ENCODE measurements at regions not wholly inside any gene's neighbourhood (a gene's known extent, or its start where the extent isn't known, plus 50 kb on each side); places are given as distances from the start of the nearest gene placed in this dataset.

GRCh38 chr15:27702581-27702980 is 396.5 kb downstream of the OCA2 start:
- no peak for DNase-seq (ENCODE audit: low read depth in 3 of 3, low spot score in 2 of 3)

GRCh38 chr15:27701956-27702355 is 397.2 kb downstream of the OCA2 start:
- DNase-seq (ENCODE audit: low read depth in 3 of 3, low spot score in 2 of 3) = no peak

- no peak for DNase-seq (ENCODE audit: low read depth in 3 of 3, low spot score in 2 of 3)
Measured at GRCh38 chr15:27701014-27701413, 398.1 kb downstream of the OCA2 start.

GRCh38 chr15:27699699-27700098 is 399.4 kb downstream of the OCA2 start:
- no peak for DNase-seq (ENCODE audit: low read depth in 3 of 3, low spot score in 2 of 3)

GRCh38 chr15:27696530-27696929 is 402.6 kb downstream of the OCA2 start:
- no peak for DNase-seq (ENCODE audit: low read depth in 3 of 3, low spot score in 2 of 3)

GRCh38 chr15:27695726-27696125 is 403.4 kb downstream of the OCA2 start:
- DNase-seq (ENCODE audit: low read depth in 3 of 3, low spot score in 2 of 3) = no peak

- no peak for DNase-seq (ENCODE audit: low read depth in 3 of 3, low spot score in 2 of 3)
Measured at GRCh38 chr15:27694506-27695087, 404.5 kb downstream of the OCA2 start.

GRCh38 chr15:27693280-27693679 is 405.8 kb downstream of the OCA2 start:
- DNase-seq (ENCODE audit: low read depth in 3 of 3, low spot score in 2 of 3) = no peak

- no peak for DNase-seq (ENCODE audit: low read depth in 3 of 3, low spot score in 2 of 3)
Measured at GRCh38 chr15:27692438-27692837, 406.7 kb downstream of the OCA2 start.

GRCh38 chr15:27690290-27690689 is 408.8 kb downstream of the OCA2 start:
- DNase-seq (ENCODE audit: low read depth in 3 of 3, low spot score in 2 of 3) = no peak

GRCh38 chr15:27686971-27687370 is 412.1 kb downstream of the OCA2 start:
- DNase-seq (ENCODE audit: low read depth in 3 of 3, low spot score in 2 of 3) = no peak

- DNase-seq (ENCODE audit: low read depth in 3 of 3, low spot score in 2 of 3) = no peak
Measured at GRCh38 chr15:27686369-27686768, 412.7 kb downstream of the OCA2 start.

- no peak for DNase-seq (ENCODE audit: low read depth in 3 of 3, low spot score in 2 of 3)
Measured at GRCh38 chr15:27685644-27686043, 413.5 kb downstream of the OCA2 start.

GRCh38 chr15:27683121-27683520 is 416.0 kb downstream of the OCA2 start:
- no peak for DNase-seq (ENCODE audit: low read depth in 3 of 3, low spot score in 2 of 3)

- no peak for DNase-seq (ENCODE audit: low read depth in 3 of 3, low spot score in 2 of 3)
Measured at GRCh38 chr15:27681038-27681437, 418.1 kb downstream of the OCA2 start.

GRCh38 chr15:27679731-27680471 is 419.2 kb downstream of the OCA2 start:
- no peak for DNase-seq (ENCODE audit: low read depth in 3 of 3, low spot score in 2 of 3)

- no peak for DNase-seq (ENCODE audit: low read depth in 3 of 3, low spot score in 2 of 3)
Measured at GRCh38 chr15:27679203-27679602, 419.9 kb downstream of the OCA2 start.

GRCh38 chr15:27677951-27678350 is 421.2 kb downstream of the OCA2 start:
- no peak for DNase-seq (ENCODE audit: low read depth in 3 of 3, low spot score in 2 of 3)

GRCh38 chr15:27676647-27677046 is 422.5 kb downstream of the OCA2 start:
- no peak for DNase-seq (ENCODE audit: low read depth in 3 of 3, low spot score in 2 of 3)

GRCh38 chr15:27675571-27675970 is 423.5 kb downstream of the OCA2 start:
- no peak for DNase-seq (ENCODE audit: low read depth in 3 of 3, low spot score in 2 of 3)

GRCh38 chr15:27674826-27675225 is 424.3 kb downstream of the OCA2 start:
- no peak for DNase-seq (ENCODE audit: low read depth in 3 of 3, low spot score in 2 of 3)

GRCh38 chr15:27673766-27674445 is 425.2 kb downstream of the OCA2 start:
- DNase-seq (ENCODE audit: low read depth in 3 of 3, low spot score in 2 of 3) = no peak

Data from right renal cortex interstitium (tissue), 3 donors.